KMS-11 (cell line): ENCODE measurements at regions not wholly inside any gene's neighbourhood (a gene's known extent, or its start where the extent isn't known, plus 50 kb on each side); places are given as distances from the start of the nearest gene placed in this dataset.

Source experiments
- H2AFZ ChIP-seq: fragments of 200-600 bp; sonication (generic); 2 replicates; pipeline ENCODE4 v1.6.1; 2016; ENCODE audit warnings: antibody characterized with exemption, mixed run types, low read depth
- H3K27ac ChIP-seq: fragments of 200-600 bp; sonication (generic); 2 replicates; pipeline ENCODE4 v1.6.1; 2016; ENCODE audit warnings: mild to moderate bottlenecking, mixed run types
- H3K27me3 ChIP-seq: fragments of 200-600 bp; sonication (generic); 2 replicates; pipeline ENCODE4 v1.6.1; 2017; ENCODE audit warnings: mild to moderate bottlenecking, low read depth, mixed run types, moderate library complexity; ENCODE audit not compliant: insufficient read depth
- H3K36me3 ChIP-seq: fragments of 200-600 bp; sonication (generic); 2 replicates; pipeline ENCODE4 v1.6.1; 2017; ENCODE audit warnings: mild to moderate bottlenecking, mixed run types; ENCODE audit not compliant: insufficient read depth
- H3K4me1 ChIP-seq: fragments of 200-600 bp; sonication (generic); 2 replicates; pipeline ENCODE4 v1.6.1; 2016; ENCODE audit warnings: mild to moderate bottlenecking, low read depth, mixed run types; ENCODE audit not compliant: poor library complexity, severe bottlenecking
- H3K4me2 ChIP-seq: fragments of 200-600 bp; sonication (generic); 2 replicates; pipeline ENCODE4 v1.7.0; 2016; ENCODE audit warnings: mild to moderate bottlenecking, mixed run types
- H3K4me3 ChIP-seq: fragments of 200-600 bp; sonication (generic); IDR thresholded peaks from 2 replicates; pipeline ENCODE4 v1.6.1; 2017; ENCODE audit warnings: low read depth, low read length, mixed read lengths; ENCODE audit not compliant: insufficient read depth
- H3K79me2 ChIP-seq: fragments of 200-600 bp; sonication (generic); 2 replicates; pipeline ENCODE4 v1.6.1; 2016; ENCODE audit warnings: low read depth, mixed run types; ENCODE audit not compliant: insufficient read depth
- H3K9ac ChIP-seq: fragments of 200-600 bp; sonication (generic); 2 replicates; pipeline ENCODE4 v1.6.1; 2016; ENCODE audit warnings: mild to moderate bottlenecking, mixed run types
- H4K20me1 ChIP-seq: fragments of 200-600 bp; sonication (generic); 2 replicates; pipeline ENCODE4 v1.6.1; 2016; ENCODE audit warnings: mild to moderate bottlenecking, mixed run types; ENCODE audit not compliant: insufficient read depth
- TF ChIP-seq, protein P1 (sequence below): fragments of 200-600 bp; sonication (generic); conservative IDR thresholded peaks from 2 replicates; pipeline ENCODE4 v1.6.1; 2017; ENCODE audit warnings: low read depth, mild to moderate bottlenecking, antibody characterized with exemption, low read length, moderate library complexity, mixed read lengths

DNA sequence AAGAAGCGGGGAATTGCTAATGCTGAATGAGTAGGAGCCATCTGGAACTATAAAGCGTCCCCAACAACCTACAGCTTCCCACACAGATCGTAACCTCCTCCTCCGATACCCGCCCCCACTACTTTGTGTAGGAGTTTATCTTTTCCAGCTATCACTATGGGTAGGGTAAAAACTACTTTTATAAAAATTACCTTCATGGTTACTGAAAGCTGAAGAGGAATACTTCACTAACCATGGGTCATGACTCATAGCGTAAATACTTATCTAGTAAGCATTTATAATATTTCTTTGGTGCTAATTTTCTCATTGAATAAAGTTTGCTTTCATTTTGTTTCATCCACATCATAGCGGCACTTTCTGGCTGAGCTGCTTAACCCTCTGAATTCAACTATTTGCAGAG, 79.4 kb upstream of the TNIP3 start:
- Histone ChIP-seq H3K27me3 (no peaks in the 10 kb centered on the region), H2AFZ (no peak overlapping the region), H3K27ac (no peak overlapping the region), H4K20me1 (no peaks in the 10 kb centered on the region), H3K4me3 (no peak overlapping the region), H3K79me2 (no peaks in the 10 kb centered on the region), H3K9ac (no peak overlapping the region), H3K36me3 (no peaks in the 10 kb centered on the region), H3K4me1 (no peaks in the 10 kb centered on the region), H3K4me2 (no peak overlapping the region)
- TF ChIP-seq, protein P1, sequence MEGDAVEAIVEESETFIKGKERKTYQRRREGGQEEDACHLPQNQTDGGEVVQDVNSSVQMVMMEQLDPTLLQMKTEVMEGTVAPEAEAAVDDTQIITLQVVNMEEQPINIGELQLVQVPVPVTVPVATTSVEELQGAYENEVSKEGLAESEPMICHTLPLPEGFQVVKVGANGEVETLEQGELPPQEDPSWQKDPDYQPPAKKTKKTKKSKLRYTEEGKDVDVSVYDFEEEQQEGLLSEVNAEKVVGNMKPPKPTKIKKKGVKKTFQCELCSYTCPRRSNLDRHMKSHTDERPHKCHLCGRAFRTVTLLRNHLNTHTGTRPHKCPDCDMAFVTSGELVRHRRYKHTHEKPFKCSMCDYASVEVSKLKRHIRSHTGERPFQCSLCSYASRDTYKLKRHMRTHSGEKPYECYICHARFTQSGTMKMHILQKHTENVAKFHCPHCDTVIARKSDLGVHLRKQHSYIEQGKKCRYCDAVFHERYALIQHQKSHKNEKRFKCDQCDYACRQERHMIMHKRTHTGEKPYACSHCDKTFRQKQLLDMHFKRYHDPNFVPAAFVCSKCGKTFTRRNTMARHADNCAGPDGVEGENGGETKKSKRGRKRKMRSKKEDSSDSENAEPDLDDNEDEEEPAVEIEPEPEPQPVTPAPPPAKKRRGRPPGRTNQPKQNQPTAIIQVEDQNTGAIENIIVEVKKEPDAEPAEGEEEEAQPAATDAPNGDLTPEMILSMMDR = no peak

DNA sequence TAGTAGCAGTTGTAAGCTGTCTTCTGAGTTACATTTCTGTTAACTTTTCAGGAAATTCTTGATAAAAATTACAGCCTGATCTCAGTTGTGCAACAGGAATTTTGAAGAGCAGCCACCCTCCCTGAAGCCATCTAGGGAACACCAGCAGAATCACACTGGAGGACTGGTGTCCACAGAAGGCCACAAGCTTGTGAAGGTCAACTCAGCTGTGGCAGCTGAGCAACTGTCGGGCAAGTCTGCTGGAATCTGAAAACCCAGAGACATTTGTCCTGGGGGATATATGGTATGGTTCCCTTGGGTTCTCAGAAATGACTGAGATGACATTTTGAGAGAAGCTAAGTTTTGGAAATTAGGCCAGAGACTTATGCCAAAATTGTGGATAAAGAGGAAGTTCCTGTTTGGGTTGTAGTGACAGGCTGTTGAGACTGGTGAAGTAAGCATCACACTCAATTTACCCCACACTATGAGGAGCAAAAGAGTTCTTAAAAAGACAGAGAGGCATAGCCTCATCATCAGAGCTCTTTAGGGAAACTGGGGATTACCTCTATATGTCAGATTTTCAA, 78.1 kb upstream of the TNIP3 start:
- Histone ChIP-seq H3K4me2 (no peak overlapping the region), H4K20me1 (no peaks in the 10 kb centered on the region), H3K27me3 (no peaks in the 10 kb centered on the region), H3K36me3 (no peaks in the 10 kb centered on the region), H3K4me3 (no peak overlapping the region), H3K27ac (no peak overlapping the region), H3K9ac (no peak overlapping the region), H3K79me2 (no peaks in the 10 kb centered on the region), H3K4me1 (no peaks in the 10 kb centered on the region), H2AFZ (no peak overlapping the region)
- TF ChIP-seq, protein P1 = no peak

DNA sequence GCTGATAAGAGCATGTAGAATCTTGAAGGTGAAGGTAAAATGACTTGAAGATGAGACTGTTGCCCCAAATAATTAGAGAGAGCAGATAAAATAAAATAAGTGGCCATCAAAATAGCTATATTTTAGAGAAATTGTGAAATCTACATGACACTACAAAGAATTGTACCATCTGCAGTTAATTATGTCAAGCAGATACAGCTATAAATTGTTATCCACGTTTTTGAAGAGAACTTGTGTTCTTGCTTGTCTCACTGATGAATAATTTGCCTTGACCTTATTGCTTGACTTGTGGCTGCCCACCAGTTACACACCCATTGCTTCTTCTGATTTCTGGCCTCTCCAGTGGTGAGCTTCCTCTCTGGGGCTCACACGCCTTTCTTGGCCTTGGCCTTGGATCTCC, 75.8 kb upstream of the TNIP3 start:
- TF ChIP-seq, protein P1 = no peak
- no peak overlapping the region for H3K4me3 ChIP-seq
- H2AFZ ChIP-seq = no peak overlapping the region
- no peaks in the 10 kb centered on the region for H3K79me2 ChIP-seq
- H3K4me1 ChIP-seq = no peaks in the 10 kb centered on the region
- no peak overlapping the region for H3K9ac ChIP-seq
- no peaks in the 10 kb centered on the region for H4K20me1 ChIP-seq
- no peak overlapping the region for H3K4me2 ChIP-seq
- no peaks in the 10 kb centered on the region for H3K36me3 ChIP-seq
- no peak overlapping the region for H3K27ac ChIP-seq
- no peaks in the 10 kb centered on the region for H3K27me3 ChIP-seq

DNA sequence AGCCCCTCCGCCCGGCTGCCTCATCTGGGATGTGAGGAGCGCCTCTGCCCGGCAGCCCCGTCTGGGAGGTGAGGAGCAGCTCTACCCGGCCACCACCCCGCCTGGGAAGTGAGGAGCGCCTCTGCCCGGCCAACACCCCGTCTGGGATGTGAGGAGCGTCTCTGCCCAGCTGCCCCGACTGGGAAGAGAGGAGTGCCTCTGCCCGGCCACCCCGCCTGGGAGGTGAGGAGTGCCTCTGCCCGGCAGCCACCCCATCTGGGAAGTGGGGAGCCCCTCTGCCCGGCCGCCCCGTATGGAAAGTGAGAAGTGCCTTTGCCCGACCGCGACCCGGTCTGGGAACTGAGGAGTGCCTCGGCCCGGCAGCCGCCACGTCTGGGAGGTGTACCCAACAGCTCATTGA, 74.3 kb upstream of the TNIP3 start:
- Histone ChIP-seq H4K20me1 (no peaks in the 10 kb centered on the region), H3K4me2 (no peak overlapping the region), H3K27ac (no peak overlapping the region), H3K36me3 (no peaks in the 10 kb centered on the region), H3K4me1 (no peaks in the 10 kb centered on the region), H3K9ac (no peak overlapping the region), H3K4me3 (no peak overlapping the region), H2AFZ (no peak overlapping the region), H3K79me2 (no peaks in the 10 kb centered on the region), H3K27me3 (no peaks in the 10 kb centered on the region)
- TF ChIP-seq, protein P1 = no peak
